ENCODE measurements at regions not wholly inside any gene's neighbourhood (a gene's known extent, or its start where the extent isn't known, plus 50 kb on each side); places are given as distances from the start of the nearest gene placed in this dataset.

- DNase-seq: no peak
These were observed 482.6 kb downstream of the TSN start for GRCh38 chr2:122238006-122238559.

GRCh38 chr2:122239440-122239839 is 484.0 kb downstream of the TSN start:
- DNase-seq: no peak

GRCh38 chr2:122244598-122245229 is 489.3 kb downstream of the TSN start:
- DNase-seq: no peak

GRCh38 chr2:122249673-122250072 is 494.2 kb downstream of the TSN start:
- no peak for DNase-seq

GRCh38 chr2:122251158-122251557 is 495.7 kb downstream of the TSN start:
- no peak for DNase-seq

- DNase-seq: no peak
These were observed 496.1 kb downstream of the TSN start for GRCh38 chr2:122251566-122251965.

GRCh38 chr2:122255924-122256323 is 500.5 kb downstream of the TSN start:
- DNase-seq: no peak

- no peak for DNase-seq
These were observed 506.5 kb downstream of the TSN start for GRCh38 chr2:122261911-122262310.

GRCh38 chr2:122263746-122264145 is 508.3 kb downstream of the TSN start:
- no peak for DNase-seq

GRCh38 chr2:122266636-122267035 is 511.2 kb downstream of the TSN start:
- DNase-seq: no peak

GRCh38 chr2:122267947-122268346 is 512.5 kb downstream of the TSN start:
- no peak for DNase-seq

- DNase-seq: no peak
These were observed 518.5 kb downstream of the TSN start for GRCh38 chr2:122273785-122274419.

GRCh38 chr2:122277956-122278355 is 522.5 kb downstream of the TSN start:
- DNase-seq: no peak

GRCh38 chr2:122300758-122301157 is 545.3 kb downstream of the TSN start:
- no peak for DNase-seq

- DNase-seq: no peak
These were observed 552.3 kb downstream of the TSN start for GRCh38 chr2:122307763-122308162.

GRCh38 chr2:122315306-122315705 is 559.9 kb downstream of the TSN start:
- no peak for DNase-seq

GRCh38 chr2:122319539-122320132 is 564.2 kb downstream of the TSN start:
- DNase-seq: no peak

GRCh38 chr2:122322815-122323214 is 567.4 kb downstream of the TSN start:
- DNase-seq: no peak

GRCh38 chr2:122323927-122324326 is 568.5 kb downstream of the TSN start:
- no peak for DNase-seq

- DNase-seq: no peak
These were observed 571.0 kb downstream of the TSN start for GRCh38 chr2:122326471-122326870.

GRCh38 chr2:122328816-122329215 is 573.4 kb downstream of the TSN start:
- DNase-seq: no peak

- DNase-seq: no peak
These were observed 573.8 kb downstream of the TSN start for GRCh38 chr2:122329278-122329677.

- no peak for DNase-seq
These were observed 578.5 kb downstream of the TSN start for GRCh38 chr2:122333932-122334331.

GRCh38 chr2:122338000-122338399 is 582.5 kb downstream of the TSN start:
- DNase-seq: no peak

Measured in CD4-positive, alpha-beta T cell treated with Interleukin-4 for 1 hour (primary cell).